ENCODE measurements at regions not wholly inside any gene's neighbourhood (a gene's known extent, or its start where the extent isn't known, plus 50 kb on each side); places are given as distances from the start of the nearest gene placed in this dataset.

DNA sequence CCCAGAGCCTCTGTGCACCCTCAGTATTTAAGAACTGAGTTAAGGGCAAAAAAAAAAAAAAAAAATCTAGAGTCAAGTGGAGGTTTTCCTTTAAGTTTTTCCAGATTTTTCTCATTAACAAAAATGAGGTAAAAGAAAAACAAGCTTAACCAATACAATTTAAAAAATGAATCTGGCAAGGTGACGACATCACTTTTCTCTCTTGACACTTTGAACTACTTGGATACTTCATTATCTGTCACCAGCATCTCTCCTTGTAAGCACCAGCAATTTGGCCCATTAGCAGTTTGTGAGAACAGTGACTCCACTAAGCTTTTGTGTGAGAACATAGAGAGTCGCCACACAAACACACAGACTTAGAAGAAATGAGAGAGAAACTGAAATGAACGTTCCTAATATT, 345.7 kb upstream of the SLC30A5 start:
- intact Hi-C loops (cut with DNase I) = no loop called here
- H3K4me3 ChIP-seq = no peak overlapping the region
- H3K36me3 ChIP-seq = no peaks in the 10 kb centered on the region
- ATAC-seq (no peak), DNase-seq (no peak)
- H3K4me1 ChIP-seq = no peaks in the 10 kb centered on the region
- H3K27ac ChIP-seq = no peak overlapping the region
- H3K9me3 ChIP-seq = peaks cover 4% of the 10 kb centered on the region
- no peaks in the 10 kb centered on the region for H3K27me3 ChIP-seq (ENCODE audit: low read depth)
- TF ChIP-seq CTCF (IDR thresholded peaks at IDR 0.05) = no peak

- no peak overlapping the region for H3K4me3 ChIP-seq
- peaks cover 4% of the 10 kb centered on the region for H3K9me3 ChIP-seq
- DNase-seq (no peak), ATAC-seq (no peak)
- intact Hi-C loops (cut with DNase I) = no loop called here
- H3K4me1 ChIP-seq = no peaks in the 10 kb centered on the region
- no peak for TF ChIP-seq CTCF (IDR thresholded peaks at IDR 0.05)
- H3K36me3 ChIP-seq = no peaks in the 10 kb centered on the region
- no peak overlapping the region for H3K27ac ChIP-seq
- H3K27me3 ChIP-seq (ENCODE audit: low read depth) = no peaks in the 10 kb centered on the region
These were observed 344.7 kb upstream of the SLC30A5 start for GRCh38 chr5:68749077-68749476.

- intact Hi-C loops (cut with DNase I) = no loop called here
- ATAC-seq = no peak
- TF ChIP-seq CTCF (IDR thresholded peaks at IDR 0.05) = no peak
- no peak for DNase-seq
- Histone ChIP-seq H3K27me3 (ENCODE audit: low read depth) (no peaks in the 10 kb centered on the region), H3K4me3 (no peak overlapping the region), H3K27ac (no peak overlapping the region), H3K9me3 (peaks cover 4% of the 10 kb centered on the region), H3K4me1 (no peaks in the 10 kb centered on the region), H3K36me3 (no peaks in the 10 kb centered on the region)
These were observed 344.2 kb upstream of the SLC30A5 start for GRCh38 chr5:68749631-68750030.

GRCh38 chr5:68751661-68752060, 342.2 kb upstream of the SLC30A5 start:
- TF ChIP-seq CTCF (IDR thresholded peaks at IDR 0.05) = no peak
- DNase-seq = no peak
- ATAC-seq = no peak
- intact Hi-C loops (cut with DNase I) = no loop called here
- Histone ChIP-seq H3K4me3 (no peak overlapping the region), H3K27me3 (ENCODE audit: low read depth) (no peaks in the 10 kb centered on the region), H3K9me3 (no peaks in the 10 kb centered on the region), H3K27ac (no peak overlapping the region), H3K4me1 (no peaks in the 10 kb centered on the region), H3K36me3 (no peaks in the 10 kb centered on the region)

GRCh38 chr5:68754536-68754935, 339.3 kb upstream of the SLC30A5 start:
- no peak for ATAC-seq
- Histone ChIP-seq H3K36me3 (no peaks in the 10 kb centered on the region), H3K4me1 (no peaks in the 10 kb centered on the region), H3K9me3 (no peaks in the 10 kb centered on the region), H3K4me3 (no peak overlapping the region), H3K27ac (no peak overlapping the region), H3K27me3 (ENCODE audit: low read depth) (no peaks in the 10 kb centered on the region)
- TF ChIP-seq CTCF (IDR thresholded peaks at IDR 0.05) = no peak
- no peak for DNase-seq
- intact Hi-C loops (cut with DNase I) = no loop called here

DNA sequence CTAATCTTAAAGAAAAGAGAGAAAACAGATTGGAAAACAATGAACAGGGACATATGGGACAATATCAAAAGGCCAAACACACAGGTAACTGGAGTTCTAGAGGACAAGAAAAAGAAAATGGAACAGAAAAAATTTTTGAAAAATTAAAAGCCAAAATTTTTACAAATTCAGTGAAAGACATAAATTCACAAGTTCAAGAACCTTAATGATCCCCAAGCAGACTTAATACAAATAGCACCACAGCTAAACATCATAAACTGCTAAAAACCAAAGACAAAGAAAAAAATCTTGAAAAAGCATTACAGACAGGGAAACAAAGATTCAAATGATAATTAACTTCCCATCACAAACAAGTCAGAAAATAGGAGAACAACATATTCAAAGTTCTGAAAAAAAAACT, 338.5 kb upstream of the SLC30A5 start:
- ATAC-seq (no peak), DNase-seq (no peak)
- H3K4me1 ChIP-seq = no peaks in the 10 kb centered on the region
- H3K36me3 ChIP-seq = no peaks in the 10 kb centered on the region
- H3K9me3 ChIP-seq = no peaks in the 10 kb centered on the region
- no peak overlapping the region for H3K4me3 ChIP-seq
- H3K27ac ChIP-seq = no peak overlapping the region
- intact Hi-C loops (cut with DNase I) = no loop called here
- no peak for TF ChIP-seq CTCF (IDR thresholded peaks at IDR 0.05)
- no peaks in the 10 kb centered on the region for H3K27me3 ChIP-seq (ENCODE audit: low read depth)

All from lower lobe of right lung (tissue), 2 donors.